GM21529 (cell line): ENCODE measurements at regions not wholly inside any gene's neighbourhood (a gene's known extent, or its start where the extent isn't known, plus 50 kb on each side); places are given as distances from the start of the nearest gene placed in this dataset.

ENCODE experiments used
- ATAC-seq: cut with Tn5 transposase; IDR thresholded peaks from one replicate; pipeline ENCODE4 v1.9.1; 2021; ENCODE audit not compliant: unreplicated experiment

DNA sequence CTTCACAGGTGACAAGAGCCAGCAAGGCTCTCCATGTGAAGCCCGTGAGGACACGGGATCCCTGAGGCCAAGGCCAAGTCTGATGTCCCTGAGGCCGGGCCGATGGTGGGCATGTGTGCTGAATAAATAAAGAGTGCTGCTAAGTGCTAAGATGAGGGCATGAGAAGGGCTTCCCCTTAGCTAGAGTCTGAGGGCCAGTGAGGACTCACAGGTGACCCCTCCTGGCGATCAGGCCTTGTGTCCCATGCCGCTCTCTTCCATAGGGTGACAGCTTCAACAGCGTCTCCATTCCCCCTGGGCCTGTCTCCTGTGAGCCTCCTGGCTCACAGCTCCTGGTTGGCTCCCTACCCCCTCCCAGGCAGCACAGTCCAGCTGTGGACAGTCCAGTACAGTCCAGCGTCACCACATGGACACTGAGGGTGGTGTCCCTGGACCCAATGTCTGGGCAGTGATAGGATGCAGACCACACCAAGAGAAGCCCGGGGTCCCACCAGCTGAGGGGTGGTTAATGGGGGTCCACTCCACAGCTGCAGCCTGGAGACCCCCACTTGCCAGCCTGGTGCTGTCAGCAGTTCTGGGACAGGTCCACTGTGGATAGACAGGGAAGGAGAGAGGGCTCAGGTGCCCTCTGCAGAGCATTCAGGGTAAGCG is 1033.2 kb downstream of the TBC1D22A start:
- ATAC-seq: no peak

GRCh38 chr22:47794851-47795250 is 1032.4 kb downstream of the TBC1D22A start:
- no peak for ATAC-seq

DNA sequence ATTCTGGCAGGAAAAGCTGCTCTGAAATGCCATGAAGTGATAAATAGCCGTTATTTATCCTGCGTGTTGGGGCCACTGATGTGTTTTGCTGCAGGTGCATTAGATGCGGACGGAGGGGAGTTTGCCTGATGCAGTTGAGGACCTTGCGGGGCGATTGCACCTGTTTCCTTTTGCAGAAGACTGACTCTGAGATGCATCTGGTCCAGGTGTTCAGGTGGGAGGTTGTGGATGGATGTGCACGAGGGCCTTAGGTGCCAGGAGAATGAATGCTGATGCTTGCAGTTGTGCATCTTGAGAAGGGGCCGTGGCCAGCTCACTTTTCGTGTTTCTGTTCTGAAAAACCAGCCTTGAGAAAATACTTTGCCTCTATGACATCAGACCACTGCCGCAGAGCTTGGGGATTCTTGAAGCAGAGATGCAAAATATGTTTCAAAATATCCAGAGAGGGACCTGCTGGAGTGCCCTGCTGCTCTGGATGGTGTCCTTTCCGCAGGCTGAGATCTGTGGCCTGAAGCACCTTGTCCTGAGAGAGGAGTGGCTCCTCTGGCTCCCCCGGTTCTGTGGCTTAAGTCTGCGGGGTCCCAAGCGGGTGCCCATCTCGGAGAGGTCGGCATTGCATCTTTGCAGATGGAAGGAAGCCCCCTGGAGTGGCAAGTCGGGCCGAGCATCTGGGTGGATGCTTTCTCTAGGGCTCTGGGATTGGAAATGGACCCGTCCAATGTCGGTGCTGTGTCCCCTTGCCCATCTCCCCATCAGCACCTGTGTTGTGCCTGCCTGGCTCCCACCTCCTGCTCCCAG is 1031.1 kb downstream of the TBC1D22A start:
- no peak for ATAC-seq

DNA sequence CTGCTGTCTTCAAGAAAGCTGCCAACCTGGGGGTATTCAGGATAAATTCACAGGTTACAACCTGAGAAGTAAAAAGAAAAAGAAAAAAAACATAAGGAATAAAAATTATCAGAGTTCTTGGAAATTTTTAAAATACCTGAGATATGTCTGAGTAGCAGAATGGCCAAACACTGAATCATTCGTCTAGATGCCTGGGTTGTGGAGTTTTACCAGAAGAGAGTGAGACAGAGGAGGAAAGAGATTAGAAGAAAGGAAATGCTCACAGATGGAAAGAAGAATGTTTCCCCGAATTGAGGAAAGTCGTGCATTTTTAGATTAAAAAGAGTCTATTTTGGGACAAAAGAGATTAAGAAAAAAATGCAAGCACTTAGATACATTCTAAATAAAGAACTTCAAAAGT is 1026.7 kb downstream of the TBC1D22A start:
- ATAC-seq: no peak

DNA sequence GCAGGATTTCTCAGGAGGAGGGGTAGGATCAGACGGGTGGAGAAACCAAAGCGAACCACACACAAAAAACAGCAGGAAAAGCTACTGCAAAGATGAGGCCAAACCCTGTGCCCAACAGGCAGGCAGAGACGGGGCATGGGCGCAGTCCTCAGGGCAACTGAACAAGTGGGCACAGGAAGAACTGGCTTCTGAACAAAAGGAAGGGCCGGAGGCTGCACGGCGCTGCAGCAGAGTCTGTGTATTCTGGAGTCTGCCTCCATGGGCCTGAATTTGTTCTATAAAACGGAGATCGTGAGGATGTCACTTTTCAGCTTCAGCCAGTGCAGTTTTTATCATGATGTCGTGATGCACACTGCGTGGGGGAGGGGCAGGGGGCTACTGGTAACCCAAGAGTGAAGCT is 1026.0 kb downstream of the TBC1D22A start:
- no peak for ATAC-seq

DNA sequence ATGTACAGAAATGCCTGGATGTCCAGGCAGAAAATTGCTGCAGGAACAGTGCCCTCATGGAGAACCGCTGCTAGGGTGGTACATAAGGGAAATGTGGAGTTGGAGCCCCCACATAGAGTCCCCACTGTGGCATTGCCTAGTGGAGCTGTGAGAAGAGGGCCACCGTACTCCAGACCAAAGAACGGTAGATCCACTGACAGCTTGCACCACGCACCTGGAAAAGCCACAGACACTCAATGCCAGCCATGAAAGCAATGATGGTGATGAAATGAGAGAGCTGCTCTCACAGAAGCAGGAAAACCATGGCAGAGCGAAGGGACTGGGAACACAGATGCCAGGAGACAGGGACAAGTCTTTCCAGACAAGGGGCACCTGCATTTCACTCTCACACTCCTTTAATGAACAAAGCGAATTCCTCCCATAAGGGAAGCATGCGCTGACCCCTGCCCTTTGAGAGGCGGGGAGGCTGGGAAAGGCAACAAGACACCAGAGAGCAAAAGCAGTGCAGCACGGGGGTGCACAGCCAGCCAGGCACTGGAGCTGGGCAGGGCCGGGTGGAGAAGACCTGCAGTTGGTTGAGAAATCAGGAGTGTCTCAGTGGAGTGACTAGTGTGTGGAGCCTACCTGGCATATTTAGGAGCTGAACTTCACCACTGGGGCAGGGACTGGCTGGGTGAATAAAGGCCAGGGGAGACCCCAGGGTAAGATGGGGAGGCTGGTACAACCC is 1025.2 kb downstream of the TBC1D22A start:
- ATAC-seq: no peak

DNA sequence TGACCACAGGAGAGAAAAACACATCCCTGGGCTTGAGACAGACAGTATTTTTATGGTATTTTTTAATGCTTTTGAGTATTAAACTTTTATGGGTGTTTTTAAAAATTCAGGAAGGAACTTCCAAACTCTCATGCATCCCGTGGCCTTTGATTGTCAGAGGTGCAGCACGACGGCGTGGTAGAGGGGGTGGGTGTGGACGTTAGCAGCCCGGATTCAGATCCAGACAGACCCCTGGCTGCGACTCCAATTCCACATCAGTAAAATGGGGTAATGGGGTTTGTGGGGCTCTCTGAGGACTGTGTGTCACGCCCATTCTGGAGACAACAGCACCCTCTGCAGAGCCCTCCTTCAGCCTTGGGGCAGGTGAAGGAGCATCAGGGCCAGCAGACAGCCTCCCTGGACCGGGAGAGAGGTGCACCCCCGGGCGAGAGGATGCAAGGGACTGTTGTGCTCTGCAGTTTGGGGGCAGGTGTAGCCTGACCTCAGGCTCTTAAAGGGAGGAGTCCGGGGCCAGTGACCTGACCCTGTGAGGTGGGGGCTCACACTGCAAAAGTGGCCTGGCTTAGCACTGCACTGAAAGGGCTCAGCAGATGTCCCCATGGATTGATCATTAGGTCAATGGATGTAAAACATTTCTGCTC is 1024.3 kb downstream of the TBC1D22A start:
- no peak for ATAC-seq

- no peak for ATAC-seq
Observed at GRCh38 chr22:47784991-47785390, 1022.5 kb downstream of the TBC1D22A start.

- ATAC-seq: no peak
Observed at GRCh38 chr22:47784367-47784983, 1022.0 kb downstream of the TBC1D22A start.

DNA sequence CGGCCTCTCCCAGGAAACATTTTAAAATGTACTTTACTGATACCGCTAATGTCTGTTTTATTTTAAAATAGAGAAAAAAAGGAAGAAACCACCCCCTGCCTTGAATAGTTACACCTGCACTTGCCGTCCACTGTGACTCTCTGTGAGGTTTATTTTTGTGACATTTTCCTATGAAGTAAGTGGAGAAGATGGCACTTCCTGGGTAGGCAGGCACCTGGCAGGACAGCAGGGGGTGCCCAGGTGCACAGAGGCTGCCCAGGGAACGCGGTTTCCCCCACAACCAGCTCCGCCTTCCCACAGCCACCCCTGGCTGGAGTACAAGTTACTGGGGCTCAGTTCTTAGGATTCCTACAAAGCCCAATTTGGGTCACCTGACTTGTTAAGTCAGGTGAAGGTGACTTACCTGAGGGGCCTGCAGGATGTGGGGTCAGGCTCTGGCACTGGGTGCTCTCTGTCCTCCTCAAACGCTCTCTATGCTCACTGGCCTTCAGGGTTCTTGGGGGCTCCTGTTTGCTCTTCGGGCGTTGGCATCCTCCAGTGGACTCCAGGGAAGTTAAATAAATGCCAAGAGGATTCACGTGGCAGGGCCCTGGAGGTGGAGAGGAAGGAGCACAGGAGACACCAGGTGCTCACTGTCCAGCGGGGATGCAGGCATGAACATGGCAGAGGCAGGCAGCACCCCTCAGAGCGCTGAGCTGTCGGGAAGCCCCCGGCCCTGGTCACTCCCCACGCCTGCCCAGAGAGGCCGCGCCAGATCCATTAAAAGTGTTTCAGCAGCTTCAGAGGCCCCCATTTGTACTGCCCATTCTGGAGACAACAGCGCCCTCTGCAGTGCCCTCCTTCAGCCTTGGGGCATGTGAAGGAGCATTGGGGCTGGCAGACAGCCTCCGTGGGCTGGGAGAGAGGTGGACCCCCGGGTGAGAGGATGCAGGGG is 1021.2 kb downstream of the TBC1D22A start:
- ATAC-seq: no peak

DNA sequence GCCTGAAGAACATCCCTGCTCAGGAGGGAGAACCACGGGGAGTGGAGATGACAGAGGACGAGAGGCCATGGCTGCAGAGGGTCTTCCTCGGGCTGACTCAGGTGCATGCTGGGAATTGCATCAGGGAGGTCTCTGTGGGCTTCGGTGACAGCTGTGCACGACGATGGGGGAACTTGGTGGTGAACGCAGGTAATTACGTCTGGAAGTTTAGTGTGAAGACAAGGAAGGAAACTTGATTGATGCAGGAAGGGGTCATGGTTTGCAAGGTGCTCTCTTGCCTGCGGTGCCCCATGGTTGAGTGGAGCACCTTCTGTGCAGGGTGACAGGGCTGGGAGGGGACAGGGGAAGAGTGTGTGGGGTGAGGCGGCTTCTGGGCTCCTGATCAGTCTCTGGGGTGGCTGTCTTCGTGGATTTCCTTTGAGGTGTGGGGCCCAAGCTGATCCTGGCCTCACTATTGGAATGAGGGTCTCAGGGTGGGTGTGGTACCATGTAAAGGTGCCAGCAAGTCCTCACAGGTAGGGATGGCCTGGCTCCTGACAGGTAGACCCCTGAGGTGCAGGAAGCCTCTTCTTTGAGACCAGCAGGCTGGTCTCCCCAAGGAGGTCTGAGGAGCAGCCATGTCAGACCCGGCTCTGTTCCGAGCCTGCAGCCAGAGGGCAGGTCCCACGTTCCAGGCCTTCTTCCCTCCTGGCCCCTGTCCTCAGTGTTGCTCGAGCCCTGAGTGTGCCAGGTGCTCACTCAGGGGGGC is 1020.1 kb downstream of the TBC1D22A start:
- no peak for ATAC-seq

DNA sequence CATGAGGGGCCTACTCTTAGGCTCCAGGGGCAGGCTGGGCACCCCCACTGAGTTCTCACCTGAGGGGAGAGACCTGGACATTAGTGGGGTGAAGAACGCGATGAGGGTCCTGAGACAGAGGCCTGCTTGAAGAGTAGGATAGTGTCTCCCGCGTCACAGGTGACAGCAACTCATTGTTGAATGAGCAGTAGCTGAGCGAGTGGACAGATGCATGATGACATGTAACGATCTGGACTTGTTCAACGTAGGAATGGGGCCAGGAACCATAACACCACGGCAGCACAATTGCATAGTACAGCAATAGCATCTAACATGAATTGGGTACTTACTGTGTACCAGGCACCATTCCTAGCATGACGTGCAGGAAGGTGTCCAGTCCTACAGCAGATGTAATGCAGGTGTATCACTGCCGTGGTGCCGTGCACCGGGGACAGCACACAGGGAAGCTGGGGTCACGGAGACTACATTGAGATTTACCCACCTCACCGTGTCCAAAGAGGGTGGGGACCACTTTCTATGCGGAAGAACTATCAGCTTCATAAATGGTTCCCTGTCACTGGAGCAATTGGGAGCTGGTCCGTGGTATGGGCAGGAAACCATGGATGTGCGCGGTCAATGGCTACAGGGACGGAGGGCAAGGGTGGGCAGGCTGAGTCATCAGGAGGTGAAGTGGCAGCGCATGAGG is 1019.1 kb downstream of the TBC1D22A start:
- ATAC-seq: no peak

- no peak for ATAC-seq
Observed at GRCh38 chr22:47781024-47781423, 1018.6 kb downstream of the TBC1D22A start.

DNA sequence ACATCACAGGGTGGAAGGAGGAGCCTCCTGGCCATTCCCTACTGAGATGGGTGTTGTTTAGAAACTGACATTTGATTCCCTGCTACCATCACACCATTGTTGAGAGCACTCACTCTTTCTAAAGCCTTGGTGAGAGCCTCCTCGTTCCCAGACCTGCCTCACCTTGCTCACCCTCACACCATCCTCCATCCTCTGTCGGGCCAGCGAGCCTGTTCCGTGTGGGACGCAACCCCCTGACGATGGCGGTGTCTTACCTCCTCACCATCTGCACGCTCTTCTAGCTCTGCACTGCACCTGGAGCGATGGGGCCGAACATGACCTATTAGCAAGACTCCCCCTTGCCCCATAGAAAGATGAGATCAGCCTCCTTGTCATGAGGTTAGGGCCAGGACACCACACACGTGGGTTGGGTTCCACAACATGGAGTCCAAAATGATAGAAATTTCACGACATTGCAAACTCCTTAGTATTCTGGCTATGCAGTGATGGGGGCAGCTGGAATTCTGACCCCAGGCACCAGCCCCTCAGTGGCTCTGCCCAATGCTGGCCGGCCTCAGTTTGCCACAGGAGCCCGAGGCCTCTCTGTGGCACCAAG is 1017.9 kb downstream of the TBC1D22A start:
- ATAC-seq: no peak

DNA sequence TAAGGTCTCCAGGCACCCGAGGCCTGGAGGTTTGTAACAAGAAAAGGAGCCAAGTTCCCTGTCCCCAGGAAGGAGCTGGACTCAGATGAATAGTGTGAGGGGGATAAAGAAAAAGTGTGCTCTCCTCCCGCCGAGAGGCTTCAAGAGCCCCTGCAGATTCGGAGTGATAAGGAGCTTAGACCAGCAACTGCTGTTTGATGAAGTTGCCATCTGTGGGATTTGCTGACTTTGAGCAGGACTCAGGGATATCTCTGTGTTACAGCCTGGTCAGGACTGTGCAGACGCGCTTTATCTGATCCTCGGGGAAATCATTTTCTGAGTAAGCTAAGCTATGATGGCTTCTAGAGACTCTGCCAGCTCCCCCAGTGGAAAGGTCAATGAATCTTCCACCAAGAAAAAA is 1017.0 kb downstream of the TBC1D22A start:
- ATAC-seq: no peak

DNA sequence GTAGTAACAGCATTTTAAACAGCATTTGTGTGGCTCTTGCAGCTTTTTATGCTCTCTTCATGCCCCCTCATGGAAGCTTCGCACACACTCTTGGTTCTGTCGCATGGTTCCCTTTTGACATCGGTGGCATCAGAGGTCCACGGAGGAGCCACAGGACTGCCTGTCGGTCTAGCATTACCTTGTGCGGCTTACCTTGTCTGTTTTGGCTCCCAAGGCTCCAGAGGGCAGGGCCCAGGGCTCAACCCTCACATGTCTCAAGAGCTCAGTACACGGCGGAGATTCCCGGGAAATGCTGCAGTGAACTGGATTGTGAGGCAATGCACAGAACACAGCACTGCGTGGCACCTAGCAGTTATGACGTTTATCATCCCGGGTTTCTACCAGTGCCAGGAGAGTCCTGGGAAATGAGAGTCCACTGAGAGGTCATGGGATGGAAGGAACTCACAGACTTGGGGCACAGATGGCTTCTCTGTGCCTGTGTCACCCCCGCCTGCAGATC is 1015.8 kb downstream of the TBC1D22A start:
- no peak for ATAC-seq

- no peak for ATAC-seq
Observed at GRCh38 chr22:47777426-47777825, 1015.0 kb downstream of the TBC1D22A start.

- no peak for ATAC-seq
Observed at GRCh38 chr22:47776329-47776728, 1013.9 kb downstream of the TBC1D22A start.
